Breast epithelium (tissue), 3 donors: ENCODE measurements at regions not wholly inside any gene's neighbourhood (a gene's known extent, or its start where the extent isn't known, plus 50 kb on each side); places are given as distances from the start of the nearest gene placed in this dataset.

ENCODE experiments used
- CTCF ChIP-seq, 3 donors: fragments of 450-650 bp; IDR thresholded peaks; one replicate each; pipeline ENCODE4 v1.5.1; 2016 to 2017; ENCODE audit warnings: antibody characterized with exemption in 3 of 3, mild to moderate bottlenecking in 3 of 3, moderate library complexity in 3 of 3
- POLR2A ChIP-seq: fragments of 450-650 bp; IDR thresholded peaks from one replicate; pipeline ENCODE4 v1.6.1; 2016; ENCODE audit warnings: antibody characterized with exemption, mild to moderate bottlenecking, moderate library complexity
- POLR2AphosphoS5 ChIP-seq, 3 donors: sonication (generic); formaldehyde crosslinking; IDR thresholded peaks; one replicate each; pipeline ENCODE4 v1.6.1; 2017; ENCODE audit warnings: antibody characterized with exemption in 3 of 3

GRCh38 chr22:48603621-48604320 is 1223.9 kb downstream of the BRD1 start:
- TF ChIP-seq POLR2A (no peak), POLR2AphosphoS5 (IDR thresholded peaks at IDR 0.05) (no peak), CTCF (IDR thresholded peaks at IDR 0.05) (no peak)
